HG03575 (cell line): ENCODE measurements at regions not wholly inside any gene's neighbourhood (a gene's known extent, or its start where the extent isn't known, plus 50 kb on each side); places are given as distances from the start of the nearest gene placed in this dataset.
"Not testable (repeated sequence)": the region's sequence is repeated elsewhere in the genome, so short reads cannot be mapped to it uniquely, and the experiment has no call there.

Source experiments
- ATAC-seq: cut with Tn5 transposase; IDR thresholded peaks from one replicate; pipeline ENCODE4 v1.9.1; 2021; ENCODE audit not compliant: unreplicated experiment, insufficient number of reproducible peaks, low FRiP score; ENCODE audit errors: extremely low read depth

- ATAC-seq = no peak
Measured at GRCh38 chr6:168860987-168861386, 392.7 kb downstream of the THBS2 start.

DNA sequence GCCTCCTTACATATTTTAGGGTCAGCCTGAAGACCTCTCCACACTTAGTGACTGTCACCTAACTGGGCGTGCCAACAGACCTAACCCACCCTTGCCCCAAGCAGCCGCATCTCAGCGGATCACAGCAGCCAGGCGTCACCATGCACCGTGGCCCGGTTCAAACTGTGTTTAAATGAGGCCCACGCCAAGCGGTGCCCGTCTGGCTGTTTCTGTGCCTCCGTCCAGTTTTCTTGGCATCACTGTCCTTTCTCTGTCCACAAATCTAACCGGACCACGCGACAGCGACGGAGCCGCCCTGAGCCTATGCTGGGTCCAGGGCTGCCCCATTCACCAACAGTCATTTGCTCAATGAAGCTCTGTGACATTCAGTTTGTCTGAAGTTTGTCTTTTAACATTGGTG is 393.3 kb downstream of the THBS2 start:
- ATAC-seq = no peak

GRCh38 chr6:168858926-168859325 is 394.7 kb downstream of the THBS2 start:
- no peak for ATAC-seq

DNA sequence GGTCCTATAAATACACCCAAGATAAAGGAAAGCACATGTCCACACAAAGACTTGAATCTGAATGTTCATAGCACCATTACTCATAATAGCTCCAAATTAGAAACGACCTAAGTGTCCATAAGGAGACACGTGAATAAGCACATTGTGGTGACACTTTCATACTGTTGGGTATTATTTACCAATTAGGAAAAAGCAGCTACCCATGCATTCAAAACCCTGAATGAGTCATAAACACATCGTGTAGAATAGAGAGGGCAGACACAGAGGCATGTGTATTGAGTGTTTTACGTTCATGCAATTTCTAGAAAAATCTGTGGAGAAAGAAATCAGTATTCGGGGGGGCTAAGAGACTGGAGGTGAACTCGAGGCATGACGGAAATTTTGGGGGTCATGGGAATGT is 396.7 kb downstream of the THBS2 start:
- ATAC-seq = no peak

DNA sequence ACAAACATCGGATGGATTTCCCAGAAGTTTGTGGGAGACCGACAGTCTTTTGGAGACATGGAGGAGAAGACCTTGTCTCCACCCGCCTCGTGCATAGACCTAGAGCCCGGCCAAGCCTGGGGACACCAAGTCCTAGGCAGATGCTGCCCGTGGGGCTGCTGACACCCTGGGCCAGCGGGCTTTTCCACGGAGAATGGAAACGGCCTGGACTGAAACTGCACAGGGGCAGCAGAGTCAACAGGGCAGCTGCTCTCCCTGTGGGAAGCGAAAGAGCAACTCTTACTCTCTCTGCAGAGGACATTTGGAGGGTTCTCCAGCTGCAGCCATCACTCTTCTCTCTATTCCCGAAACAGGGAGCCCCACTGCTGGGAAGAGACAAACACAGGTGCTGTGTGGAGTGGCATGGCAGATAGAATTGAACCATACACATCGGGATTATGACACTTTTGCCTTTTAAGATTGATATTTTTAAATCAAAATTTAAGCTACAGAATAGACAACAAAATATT is 401.2 kb downstream of the THBS2 start:
- no peak for ATAC-seq

DNA sequence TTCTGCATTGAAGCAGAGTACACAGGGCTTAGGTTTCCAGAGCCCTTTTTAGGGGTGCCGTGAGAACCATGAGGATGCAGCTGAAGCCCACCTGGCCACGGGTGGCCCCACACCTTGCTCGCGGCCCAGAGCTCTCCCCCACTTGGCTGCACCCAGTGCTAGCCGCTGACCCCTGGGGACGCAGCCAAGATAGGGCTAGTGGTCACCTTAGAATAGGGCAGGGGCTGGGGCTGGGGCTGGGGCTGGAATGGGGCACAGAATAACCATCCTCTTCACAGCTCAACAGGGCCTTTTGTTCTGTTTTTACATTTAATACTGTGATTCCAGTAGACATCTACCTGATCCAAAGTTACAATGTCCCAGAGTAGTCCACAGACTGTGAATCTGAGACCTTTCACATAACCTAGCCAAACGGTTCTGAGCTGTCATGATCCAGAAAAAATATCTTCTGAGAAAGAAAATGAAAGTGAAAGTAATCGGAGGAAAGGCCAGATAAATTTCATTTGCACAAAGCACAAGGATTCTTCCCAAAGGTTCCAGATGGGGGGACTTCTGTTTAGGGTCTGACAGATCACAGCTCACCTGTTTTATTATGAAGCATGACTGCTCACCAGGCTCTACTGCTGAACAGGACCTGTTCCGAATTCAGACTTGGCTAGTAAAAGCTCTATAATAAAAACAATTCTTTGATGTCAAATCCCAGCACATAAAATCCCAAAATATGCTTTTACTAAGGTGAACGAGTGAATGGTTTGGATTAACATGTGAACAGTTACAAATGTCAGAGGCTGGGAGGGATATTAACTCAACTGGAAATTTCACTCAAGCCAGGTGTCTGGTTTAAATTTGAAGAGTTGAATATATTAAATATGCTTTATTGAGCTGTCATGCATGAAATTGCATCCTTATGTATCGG is 401.9 kb downstream of the THBS2 start:
- ATAC-seq = no peak

DNA sequence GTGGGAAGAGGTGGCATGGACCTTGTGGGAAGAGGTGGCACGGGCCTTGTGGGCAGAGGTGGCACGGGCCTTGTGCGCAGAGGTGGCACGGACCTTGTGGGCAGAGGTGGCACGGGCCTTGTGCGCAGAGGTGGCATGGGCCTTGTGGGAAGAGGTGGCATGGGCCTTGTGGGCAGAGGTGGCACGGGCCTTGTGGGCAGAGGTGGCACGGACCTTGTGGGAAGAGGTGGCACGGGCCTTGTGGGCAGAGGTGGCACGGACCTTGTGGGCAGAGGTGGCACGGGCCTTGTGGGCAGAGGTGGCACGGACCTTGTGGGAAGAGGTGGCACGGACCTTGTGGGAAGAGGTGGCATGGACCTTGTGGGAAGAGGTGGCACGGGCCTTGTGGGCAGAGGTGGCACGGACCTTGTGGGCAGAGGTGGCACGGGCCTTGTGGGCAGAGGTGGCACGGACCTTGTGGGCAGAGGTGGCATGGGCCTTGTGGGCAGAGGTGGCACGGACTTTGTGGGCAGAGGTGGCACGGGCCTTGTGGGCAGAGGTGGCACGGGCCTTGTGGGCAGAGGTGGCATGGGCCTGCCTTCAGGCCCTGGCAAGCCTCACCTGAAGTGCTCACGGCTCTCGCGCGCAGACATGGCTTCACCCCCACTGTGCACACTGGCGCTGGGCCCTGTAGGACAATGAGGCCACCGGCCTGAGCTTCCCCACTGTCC is 403.5 kb downstream of the THBS2 start:
- ATAC-seq = not testable (repeated sequence)

DNA sequence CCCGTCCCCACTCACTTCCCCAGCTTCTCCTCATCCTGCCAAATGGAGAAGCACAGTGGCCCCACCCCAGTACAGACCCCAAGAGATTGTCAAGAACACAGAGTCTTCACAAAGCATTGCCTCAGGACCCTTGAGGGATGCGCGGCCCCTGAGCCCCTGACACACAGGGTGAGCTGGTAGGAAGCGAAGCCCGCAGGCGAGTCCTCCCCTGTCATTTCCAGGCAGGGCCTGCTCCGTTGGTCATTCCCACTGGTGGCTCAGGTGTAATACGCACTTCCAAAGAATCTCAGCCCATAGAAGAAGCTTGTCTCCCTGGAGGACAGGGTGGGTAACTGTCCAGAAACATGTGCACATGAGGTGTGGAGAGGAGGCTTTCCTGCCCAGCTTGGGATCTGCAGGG is 404.2 kb downstream of the THBS2 start:
- ATAC-seq = no peak

DNA sequence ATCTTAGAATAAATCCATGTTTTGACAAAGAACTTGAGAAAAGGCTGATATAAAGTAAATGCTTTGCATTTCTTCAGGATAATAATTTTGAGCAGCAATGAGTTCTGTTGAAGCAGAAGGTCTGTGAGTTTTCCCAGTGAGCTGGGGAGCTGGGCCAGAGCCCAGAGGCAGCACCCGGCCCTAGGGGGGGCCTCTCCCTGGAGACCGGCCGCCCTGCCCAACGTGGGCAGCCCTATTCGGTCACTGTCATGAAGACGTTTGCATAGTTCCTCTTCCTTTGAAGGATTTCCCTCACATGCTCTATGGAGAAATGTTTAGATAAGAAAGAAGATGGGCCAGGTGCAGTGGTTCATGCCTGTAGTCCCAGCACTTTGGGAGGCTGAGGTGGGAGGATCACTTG is 404.8 kb downstream of the THBS2 start:
- no peak for ATAC-seq

DNA sequence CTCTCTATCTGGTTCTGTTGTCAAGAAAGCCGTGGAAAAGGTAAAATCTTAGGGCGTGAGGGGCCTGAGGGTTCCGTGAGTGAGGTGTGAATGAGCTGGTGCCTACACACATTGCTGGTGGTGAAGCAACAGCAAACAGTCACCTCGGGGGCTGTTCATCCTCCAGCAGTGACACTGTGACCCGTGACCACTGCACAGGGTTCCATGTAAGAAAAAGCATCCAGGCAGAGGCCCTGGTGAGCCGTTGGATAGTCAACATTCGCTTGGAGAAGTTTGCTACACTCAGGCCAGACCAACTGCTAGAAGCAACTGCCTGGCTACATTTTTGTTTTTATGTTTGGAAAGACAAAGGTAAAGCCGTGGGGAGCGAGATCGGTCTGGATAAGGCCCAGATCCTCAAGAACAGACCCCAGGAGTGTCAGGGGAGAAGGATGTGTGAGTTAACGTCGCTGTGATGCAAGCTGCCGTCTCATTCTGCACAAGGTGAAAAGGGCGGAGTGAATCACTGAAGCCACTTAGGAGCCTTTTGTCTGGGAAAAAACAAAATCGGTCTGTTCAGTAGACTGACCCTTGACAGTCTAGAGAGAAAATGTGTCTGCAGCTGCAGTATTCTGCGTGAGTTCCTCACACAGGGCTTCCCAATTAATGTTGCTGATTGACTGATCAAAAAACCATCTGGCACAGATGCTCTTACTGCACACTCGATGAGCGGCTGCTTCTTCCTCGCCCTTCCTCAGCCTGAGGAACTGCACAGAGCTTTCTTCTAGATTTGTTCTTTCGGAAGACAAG is 404.0 kb downstream of the SMOC2 start:
- ATAC-seq = no peak

DNA sequence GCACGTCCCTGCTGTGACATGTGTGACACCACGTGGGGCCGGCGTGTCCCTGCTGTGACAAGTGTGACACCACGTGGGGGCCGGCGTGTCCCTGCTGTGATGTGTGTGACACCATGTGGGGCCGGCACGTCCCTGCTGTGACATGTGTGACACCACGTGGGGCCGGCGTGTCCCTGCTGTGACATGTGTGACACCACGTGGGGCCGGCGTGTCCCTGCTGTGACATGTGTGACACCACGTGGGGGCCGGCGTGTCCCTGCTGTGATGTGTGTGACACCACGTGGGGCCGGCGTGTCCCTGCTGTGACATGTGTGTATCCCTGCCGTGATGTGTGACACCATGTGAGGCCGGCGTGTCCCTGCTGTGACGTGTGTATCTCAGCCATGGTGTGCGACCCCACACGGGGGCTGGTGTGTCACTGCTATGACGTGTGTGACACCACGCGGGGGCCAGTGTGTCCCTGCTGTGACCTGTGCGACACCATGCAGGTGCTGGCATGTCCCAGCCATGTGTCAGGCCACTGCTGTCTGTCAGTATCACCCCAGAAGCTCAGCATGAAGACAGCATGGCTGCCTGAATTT is 401.7 kb downstream of the SMOC2 start:
- ATAC-seq = not testable (repeated sequence)

DNA sequence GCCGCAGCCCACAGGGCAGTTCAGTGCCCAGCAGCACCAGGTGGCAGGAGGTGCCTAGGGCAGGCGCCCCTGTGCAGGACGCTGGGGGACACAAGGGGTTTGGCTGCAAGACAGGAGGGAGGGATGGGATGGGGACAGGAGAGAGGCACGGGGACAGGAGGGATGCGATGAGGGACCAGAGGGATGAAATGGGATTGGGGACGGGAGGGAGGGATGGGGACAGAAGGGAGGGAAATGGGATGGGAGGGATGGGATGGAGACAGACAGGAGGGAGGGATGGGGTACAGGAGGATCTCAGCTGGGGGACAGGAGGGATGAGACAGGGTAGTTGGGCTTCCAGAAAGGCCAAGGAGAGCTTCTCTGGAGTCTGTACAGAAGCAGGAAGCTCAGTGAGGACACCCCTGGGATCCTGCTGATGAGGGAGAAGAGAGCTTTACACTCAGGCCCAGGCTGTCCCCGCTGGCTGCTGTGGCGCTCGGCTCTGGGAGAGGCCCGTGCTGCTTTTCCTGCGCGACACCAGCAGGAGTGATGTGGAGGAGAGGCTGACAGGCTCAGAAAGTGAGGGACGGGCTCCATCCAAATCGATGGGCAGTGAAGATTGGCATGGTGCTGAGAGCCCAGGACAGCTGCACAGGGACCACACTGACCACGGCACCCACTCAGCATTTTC is 400.8 kb downstream of the SMOC2 start:
- ATAC-seq = no peak

DNA sequence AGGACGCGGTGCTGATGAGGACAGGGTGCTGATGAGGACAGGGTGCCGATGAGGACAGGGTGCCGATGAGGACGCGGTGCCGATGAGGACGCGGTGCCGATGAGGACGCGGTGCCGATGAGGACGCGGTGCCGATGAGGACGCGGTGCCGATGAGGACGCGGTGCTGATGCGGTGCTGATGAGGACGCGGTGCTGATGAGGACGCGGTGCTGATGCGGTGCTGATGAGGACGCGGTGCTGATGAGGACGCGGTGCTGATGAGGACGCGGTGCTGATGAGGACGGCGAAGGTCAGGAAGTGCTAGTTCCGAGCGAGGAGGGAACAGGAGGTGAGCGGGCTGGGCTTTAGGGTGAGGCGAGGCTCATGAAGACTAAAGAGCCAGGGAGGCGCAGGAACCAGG is 399.9 kb downstream of the SMOC2 start:
- not testable (repeated sequence) for ATAC-seq

DNA sequence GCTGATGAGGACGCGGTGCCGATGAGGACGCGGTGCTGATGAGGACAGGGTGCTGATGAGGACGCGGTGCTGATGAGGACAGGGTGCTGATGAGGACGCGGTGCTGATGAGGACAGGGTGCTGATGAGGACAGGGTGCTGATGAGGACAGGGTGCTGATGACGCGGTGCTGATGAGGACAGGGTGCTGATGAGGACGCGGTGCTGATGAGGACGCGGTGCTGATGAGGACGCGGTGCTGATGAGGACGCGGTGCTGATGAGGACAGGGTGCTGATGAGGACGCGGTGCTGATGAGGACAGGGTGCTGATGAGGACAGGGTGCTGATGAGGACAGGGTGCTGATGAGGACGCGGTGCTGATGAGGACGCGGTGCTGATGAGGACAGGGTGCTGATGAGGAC is 399.3 kb downstream of the SMOC2 start:
- ATAC-seq = not testable (repeated sequence)

GRCh38 chr6:168838037-168838399 is 397.0 kb downstream of the SMOC2 start:
- ATAC-seq = no peak

- no peak for ATAC-seq
Measured at GRCh38 chr6:168837254-168838036, 396.5 kb downstream of the SMOC2 start.

DNA sequence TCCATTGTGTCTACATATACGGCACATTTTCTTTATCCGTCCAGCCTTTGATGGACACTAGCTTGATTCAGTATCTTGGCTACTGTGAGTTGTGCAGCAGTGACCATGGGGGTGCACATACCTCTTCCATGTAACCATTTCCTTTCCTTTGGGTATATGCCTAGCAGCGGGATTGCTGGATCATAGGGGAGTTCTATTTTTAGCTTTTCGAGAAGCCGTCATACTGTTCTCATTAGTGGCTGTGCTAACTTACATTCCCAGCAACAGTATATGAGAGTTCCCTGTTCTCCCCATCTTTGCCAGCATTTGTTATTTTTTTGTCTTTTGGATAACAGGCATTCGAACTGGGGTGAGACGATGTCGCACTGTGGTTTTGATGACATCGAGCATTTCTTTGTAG is 395.0 kb downstream of the SMOC2 start:
- ATAC-seq = no peak

DNA sequence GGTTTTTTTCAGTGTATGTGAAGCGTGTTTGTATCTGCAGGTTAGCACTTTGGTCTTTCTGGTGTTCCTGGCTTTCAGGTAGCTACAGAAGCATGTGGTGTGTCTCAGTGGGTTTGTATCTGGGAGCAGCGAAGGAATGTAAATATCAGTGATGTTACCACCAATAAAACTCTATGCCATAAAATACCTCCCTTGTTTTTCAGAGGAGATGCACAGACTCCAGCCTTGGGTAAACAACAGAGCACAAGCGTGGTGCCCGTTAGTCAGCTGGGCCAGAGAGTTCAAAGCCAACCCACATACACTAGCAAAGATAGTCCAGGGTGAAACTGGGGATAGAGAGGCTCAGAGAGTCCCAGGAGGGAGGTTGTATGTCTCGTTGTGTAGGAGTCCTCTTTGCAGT is 393.8 kb downstream of the SMOC2 start:
- ATAC-seq = no peak
